ENCODE measurements at regions not wholly inside any gene's neighbourhood (a gene's known extent, or its start where the extent isn't known, plus 50 kb on each side); places are given as distances from the start of the nearest gene placed in this dataset.
"Not testable (repeated sequence)": the region's sequence is repeated elsewhere in the genome, so short reads cannot be mapped to it uniquely, and the experiment has no call there.

DNA sequence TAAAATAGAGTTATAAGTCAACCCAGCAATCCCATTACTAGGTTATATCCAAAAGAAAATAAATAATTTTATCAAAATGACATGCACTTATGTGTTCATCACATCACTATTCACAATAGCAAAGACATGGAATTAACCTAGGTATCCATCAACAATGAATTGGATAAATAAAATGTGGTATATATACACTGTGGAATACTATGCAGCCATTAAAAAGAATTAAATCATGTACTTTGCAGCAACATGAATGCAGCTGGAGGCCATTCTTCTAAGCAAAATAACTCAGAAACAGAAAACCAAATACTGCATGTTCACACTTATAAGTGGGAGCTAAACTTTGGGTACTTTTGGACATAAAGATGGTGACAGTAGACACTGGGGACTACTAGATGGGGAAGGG, 626.0 kb downstream of the ADCYAP1 start:
- no peak for ATAC-seq (ENCODE audit: low read depth)

DNA sequence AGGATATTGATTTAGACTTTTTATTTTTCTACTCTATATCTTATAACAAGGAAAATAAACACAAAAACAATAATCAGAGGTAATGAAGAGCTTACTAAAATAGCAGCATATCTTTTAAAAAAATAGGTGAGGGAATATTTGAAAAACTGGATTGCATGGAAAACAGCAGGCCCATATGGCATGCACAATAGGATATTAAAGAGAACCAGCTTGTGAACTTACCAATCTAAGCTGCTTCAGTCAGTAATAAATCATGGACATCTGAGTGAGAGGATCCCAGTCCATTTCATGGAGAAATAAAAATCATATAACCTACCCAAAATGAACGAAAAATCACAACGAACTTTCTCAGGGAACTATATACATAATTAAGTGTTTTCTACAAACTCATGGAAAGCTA, 634.6 kb downstream of the ADCYAP1 start:
- Histone ChIP-seq H3K9me3 (ENCODE audit: severe bottlenecking) (no peaks in the 10 kb centered on the region), H3K4me1 (ENCODE audit: insufficient read depth, poor library complexity, severe bottlenecking) (no peaks in the 10 kb centered on the region), H3K27ac (ENCODE audit: poor library complexity, severe bottlenecking) (no peak overlapping the region), H3K4me3 (ENCODE audit: severe bottlenecking) (no peak overlapping the region), H3K27me3 (ENCODE audit: insufficient read depth, poor library complexity, severe bottlenecking) (no peaks in the 10 kb centered on the region), H3K36me3 (ENCODE audit: low read depth) (no peaks in the 10 kb centered on the region)
- TF ChIP-seq, protein P1, sequence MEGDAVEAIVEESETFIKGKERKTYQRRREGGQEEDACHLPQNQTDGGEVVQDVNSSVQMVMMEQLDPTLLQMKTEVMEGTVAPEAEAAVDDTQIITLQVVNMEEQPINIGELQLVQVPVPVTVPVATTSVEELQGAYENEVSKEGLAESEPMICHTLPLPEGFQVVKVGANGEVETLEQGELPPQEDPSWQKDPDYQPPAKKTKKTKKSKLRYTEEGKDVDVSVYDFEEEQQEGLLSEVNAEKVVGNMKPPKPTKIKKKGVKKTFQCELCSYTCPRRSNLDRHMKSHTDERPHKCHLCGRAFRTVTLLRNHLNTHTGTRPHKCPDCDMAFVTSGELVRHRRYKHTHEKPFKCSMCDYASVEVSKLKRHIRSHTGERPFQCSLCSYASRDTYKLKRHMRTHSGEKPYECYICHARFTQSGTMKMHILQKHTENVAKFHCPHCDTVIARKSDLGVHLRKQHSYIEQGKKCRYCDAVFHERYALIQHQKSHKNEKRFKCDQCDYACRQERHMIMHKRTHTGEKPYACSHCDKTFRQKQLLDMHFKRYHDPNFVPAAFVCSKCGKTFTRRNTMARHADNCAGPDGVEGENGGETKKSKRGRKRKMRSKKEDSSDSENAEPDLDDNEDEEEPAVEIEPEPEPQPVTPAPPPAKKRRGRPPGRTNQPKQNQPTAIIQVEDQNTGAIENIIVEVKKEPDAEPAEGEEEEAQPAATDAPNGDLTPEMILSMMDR (IDR thresholded peaks at IDR 0.05; ENCODE audit: poor library complexity, severe bottlenecking) = no peak
- DNase-seq (ENCODE audit: low spot score) = no peak
- ATAC-seq (ENCODE audit: low read depth) = no peak

More for the DNA sequence above, 626.0 kb downstream of the ADCYAP1 start:
- Histone ChIP-seq H3K9me3 (ENCODE audit: severe bottlenecking) (no peaks in the 10 kb centered on the region), H3K4me3 (ENCODE audit: severe bottlenecking) (no peak overlapping the region), H3K4me1 (ENCODE audit: insufficient read depth, poor library complexity, severe bottlenecking) (no peaks in the 10 kb centered on the region), H3K27me3 (ENCODE audit: insufficient read depth, poor library complexity, severe bottlenecking) (no peaks in the 10 kb centered on the region), H3K36me3 (ENCODE audit: low read depth) (no peaks in the 10 kb centered on the region), H3K27ac (ENCODE audit: poor library complexity, severe bottlenecking) (no peak overlapping the region)
- TF ChIP-seq, protein P1 (IDR thresholded peaks at IDR 0.05; ENCODE audit: poor library complexity, severe bottlenecking) = no peak
- DNase-seq (ENCODE audit: low spot score) = no peak

DNA sequence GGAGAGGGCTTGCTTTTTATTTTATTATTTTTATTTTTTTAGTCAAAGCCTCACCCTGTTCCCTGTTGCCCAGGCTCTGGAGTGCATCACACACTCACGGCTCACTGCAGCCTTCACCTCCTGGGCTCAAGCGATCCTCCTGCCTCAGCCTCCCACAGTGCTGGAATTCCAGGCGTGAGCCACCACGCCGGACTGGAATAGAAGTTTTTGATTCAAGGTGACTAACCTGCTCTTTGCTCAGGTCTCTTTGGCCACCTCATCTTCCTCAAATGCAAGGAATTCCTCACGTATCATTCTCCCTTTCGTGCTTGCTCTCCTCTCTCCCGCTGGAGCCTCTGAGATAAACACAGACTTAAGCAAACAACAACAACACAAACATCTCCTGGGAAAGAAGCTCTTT, 636.8 kb downstream of the ADCYAP1 start:
- Histone ChIP-seq H3K27me3 (ENCODE audit: insufficient read depth, poor library complexity, severe bottlenecking) (no peaks in the 10 kb centered on the region), H3K4me1 (ENCODE audit: insufficient read depth, poor library complexity, severe bottlenecking) (no peaks in the 10 kb centered on the region), H3K36me3 (ENCODE audit: low read depth) (no peaks in the 10 kb centered on the region), H3K27ac (ENCODE audit: poor library complexity, severe bottlenecking) (no peak overlapping the region), H3K9me3 (ENCODE audit: severe bottlenecking) (no peaks in the 10 kb centered on the region), H3K4me3 (ENCODE audit: severe bottlenecking) (no peak overlapping the region)
- TF ChIP-seq, protein P1 (IDR thresholded peaks at IDR 0.05; ENCODE audit: poor library complexity, severe bottlenecking) = no peak
- no peak for DNase-seq (ENCODE audit: low spot score)
- ATAC-seq (ENCODE audit: low read depth) = no peak

DNA sequence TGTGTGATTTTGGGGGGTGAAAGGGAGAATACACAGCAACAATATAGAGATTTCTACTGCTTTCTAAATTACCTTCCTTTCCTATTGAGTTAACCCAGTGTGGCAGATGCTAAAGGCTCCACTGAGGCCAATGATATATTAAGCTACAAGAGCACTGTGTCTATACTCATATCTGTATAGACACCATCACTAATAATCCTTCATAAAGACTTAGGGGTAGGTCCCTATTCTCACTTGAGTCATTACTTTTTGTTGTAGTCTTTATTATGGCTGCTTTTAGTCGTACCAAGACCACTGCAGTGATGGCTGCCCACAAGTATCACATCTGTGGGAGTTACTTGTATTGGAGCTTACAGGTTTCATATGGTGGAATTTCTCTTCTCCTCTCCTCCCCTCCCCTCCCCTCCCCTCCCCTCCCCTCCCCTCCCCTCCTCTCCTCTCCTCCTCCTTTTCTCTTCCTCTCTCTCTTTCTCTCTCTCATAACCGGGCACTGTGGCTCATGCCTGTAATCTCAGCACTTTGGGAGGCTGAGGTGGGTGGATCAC, 637.6 kb downstream of the ADCYAP1 start:
- no peaks in the 10 kb centered on the region for H3K27me3 ChIP-seq (ENCODE audit: insufficient read depth, poor library complexity, severe bottlenecking)
- ATAC-seq (ENCODE audit: low read depth) = no peak
- no peaks in the 10 kb centered on the region for H3K4me1 ChIP-seq (ENCODE audit: insufficient read depth, poor library complexity, severe bottlenecking)
- TF ChIP-seq, protein P1 (IDR thresholded peaks at IDR 0.05; ENCODE audit: poor library complexity, severe bottlenecking) = no peak
- no peaks in the 10 kb centered on the region for H3K36me3 ChIP-seq (ENCODE audit: low read depth)
- no peak overlapping the region for H3K27ac ChIP-seq (ENCODE audit: poor library complexity, severe bottlenecking)
- H3K9me3 ChIP-seq (ENCODE audit: severe bottlenecking) = no peaks in the 10 kb centered on the region
- DNase-seq (ENCODE audit: low spot score) = no peak
- H3K4me3 ChIP-seq (ENCODE audit: severe bottlenecking) = no peak overlapping the region

DNA sequence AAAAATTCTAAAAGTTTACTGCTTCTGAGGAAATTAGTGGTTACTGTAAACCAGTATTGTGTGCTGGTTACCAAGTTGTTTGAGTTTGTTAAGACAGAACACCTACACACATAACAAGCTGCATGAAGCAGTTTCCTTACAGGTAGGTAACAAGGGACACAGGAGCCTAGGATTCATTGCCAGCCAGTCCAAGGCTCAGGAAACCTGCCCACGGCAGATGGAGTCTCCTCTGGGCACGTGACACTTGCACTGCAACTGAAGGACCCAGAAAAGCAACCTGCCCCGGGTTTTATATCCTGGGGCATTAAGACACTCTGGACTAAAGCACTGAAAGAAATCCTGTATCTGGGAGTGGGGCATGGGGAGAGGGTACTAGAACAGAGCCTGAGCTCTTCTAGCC, 639.3 kb downstream of the ADCYAP1 start:
- Histone ChIP-seq H3K4me1 (ENCODE audit: insufficient read depth, poor library complexity, severe bottlenecking) (no peaks in the 10 kb centered on the region), H3K36me3 (ENCODE audit: low read depth) (no peaks in the 10 kb centered on the region), H3K9me3 (ENCODE audit: severe bottlenecking) (no peaks in the 10 kb centered on the region), H3K27me3 (ENCODE audit: insufficient read depth, poor library complexity, severe bottlenecking) (no peaks in the 10 kb centered on the region), H3K27ac (ENCODE audit: poor library complexity, severe bottlenecking) (no peak overlapping the region), H3K4me3 (ENCODE audit: severe bottlenecking) (no peak overlapping the region)
- ATAC-seq (ENCODE audit: low read depth) (no peak), DNase-seq (ENCODE audit: low spot score) (no peak)
- TF ChIP-seq, protein P1 (IDR thresholded peaks at IDR 0.05; ENCODE audit: poor library complexity, severe bottlenecking) = no peak

DNA sequence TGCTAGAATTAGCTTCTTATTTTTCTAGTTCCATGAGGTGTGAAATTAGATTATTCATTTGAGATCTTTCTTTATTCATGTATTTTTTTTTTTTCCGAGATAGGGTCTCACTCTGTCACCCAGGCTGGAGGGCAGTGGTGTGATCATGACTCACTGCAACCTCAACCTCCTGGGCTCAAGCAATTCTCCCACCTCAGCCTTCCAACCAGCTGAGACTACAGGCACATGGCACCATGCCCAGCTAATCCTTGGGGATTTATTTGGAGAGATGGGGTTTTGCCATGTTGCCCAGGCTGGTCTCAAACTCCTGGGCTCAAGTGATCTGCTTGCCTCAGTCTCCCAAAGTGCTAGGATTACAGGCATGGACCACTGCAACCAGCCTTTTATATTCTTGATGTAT, 653.0 kb downstream of the ADCYAP1 start:
- not testable (repeated sequence) for H3K27ac ChIP-seq (ENCODE audit: poor library complexity, severe bottlenecking); DNase-seq (ENCODE audit: low spot score); ATAC-seq (ENCODE audit: low read depth); H3K4me3 ChIP-seq (ENCODE audit: severe bottlenecking); H3K9me3 ChIP-seq (ENCODE audit: severe bottlenecking); H3K36me3 ChIP-seq (ENCODE audit: low read depth); H3K27me3 ChIP-seq (ENCODE audit: insufficient read depth, poor library complexity, severe bottlenecking); H3K4me1 ChIP-seq (ENCODE audit: insufficient read depth, poor library complexity, severe bottlenecking)
